ENCODE measurements at regions not wholly inside any gene's neighbourhood (a gene's known extent, or its start where the extent isn't known, plus 50 kb on each side); places are given as distances from the start of the nearest gene placed in this dataset.
"Not testable (repeated sequence)": the region's sequence is repeated elsewhere in the genome, so short reads cannot be mapped to it uniquely, and the experiment has no call there.

DNA sequence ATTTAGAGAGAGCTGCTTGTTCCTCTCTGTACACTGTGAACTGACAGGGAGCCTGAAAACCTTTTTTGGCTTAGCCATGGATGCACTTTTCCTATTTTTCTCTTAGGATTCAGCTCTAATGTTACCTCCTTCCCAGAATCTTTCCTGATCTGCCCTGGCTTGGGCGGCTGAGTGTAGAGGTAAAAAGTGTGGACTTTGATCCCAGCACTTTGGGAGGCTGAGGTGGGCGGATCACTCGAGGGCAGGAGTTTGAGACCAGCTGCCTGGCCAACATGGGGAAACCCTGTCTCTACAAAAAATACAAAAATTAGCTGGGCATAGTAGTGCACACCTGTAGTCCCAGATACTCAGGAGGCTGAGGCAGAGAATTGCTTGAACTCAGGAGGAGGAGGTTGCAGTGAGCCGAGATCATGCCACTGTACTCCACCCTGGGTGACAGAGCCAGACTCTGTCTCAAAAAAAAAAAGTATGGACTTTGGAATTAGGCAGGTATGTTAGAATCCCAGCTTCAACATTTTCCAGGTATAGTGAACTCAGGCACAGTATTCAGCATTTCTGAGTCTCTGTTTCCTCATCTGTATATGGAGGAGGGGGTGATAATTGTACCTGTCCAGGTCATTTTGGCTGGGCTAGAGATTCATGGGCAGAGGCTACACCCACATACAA is 212.5 kb upstream of the EEF2KMT start:
- no peak for DNase-seq (ENCODE audit: low spot score)

GRCh38 chr16:5305023-5305422 is 207.4 kb upstream of the EEF2KMT start:
- DNase-seq (ENCODE audit: low spot score): no peak

DNA sequence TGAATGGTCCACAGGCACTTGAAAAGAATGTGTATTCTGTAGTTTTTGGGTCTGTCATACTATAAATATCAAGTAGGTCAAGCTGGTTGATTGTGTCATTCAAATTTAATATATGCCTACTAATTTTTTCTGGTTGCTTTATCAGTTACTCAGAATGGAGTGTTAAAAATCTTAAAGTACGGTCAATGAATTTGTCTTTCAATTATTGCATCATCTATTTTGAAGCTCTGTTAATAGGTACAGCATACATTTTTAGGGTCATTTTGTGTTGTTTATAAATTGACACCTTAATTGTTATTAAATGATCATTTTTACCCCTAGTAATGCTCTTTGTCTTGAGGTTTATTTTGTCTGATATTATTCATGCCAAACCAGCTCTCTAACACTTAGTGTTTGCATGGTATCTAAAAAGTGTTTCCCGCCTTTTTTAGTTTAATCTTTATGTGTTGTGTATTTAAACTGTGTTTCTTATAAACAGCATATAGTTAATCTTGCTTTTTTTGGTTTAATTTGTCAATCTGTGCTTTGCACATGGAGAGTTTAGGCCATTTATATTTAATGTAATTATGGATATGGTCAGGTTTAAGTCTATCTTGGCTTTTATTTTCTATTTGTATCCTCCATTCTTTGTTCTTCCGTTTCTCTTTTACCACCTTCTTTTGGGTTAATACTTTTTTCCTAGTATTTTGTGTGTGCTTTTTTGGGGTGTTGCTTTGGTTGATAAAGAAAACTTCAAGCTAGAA is 204.9 kb upstream of the EEF2KMT start:
- DNase-seq (ENCODE audit: low spot score): no peak

DNA sequence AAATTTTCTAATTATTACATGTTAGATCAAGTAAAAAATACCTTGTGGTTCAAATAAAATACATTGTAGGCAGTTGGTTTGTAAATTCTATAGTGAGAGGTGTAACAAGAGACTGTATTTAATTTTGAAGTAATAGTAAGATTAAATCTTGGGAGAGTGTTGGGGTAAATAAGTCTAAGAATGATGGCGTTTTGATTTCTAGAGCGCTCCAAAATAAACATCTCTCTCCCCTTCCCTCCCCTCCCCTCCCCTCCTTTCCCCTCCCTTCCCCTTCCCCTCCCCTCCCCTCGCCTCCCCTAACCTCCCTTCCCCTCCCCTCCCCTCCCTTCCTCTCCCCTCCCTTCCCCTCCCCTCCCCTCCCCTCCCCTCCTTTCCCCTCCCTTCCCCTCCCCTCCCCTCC is 200.6 kb upstream of the EEF2KMT start:
- DNase-seq (ENCODE audit: low spot score): no peak

GRCh38 chr16:5296176-5296575 is 198.6 kb upstream of the EEF2KMT start:
- DNase-seq (ENCODE audit: low spot score): no peak

- not testable (repeated sequence) for DNase-seq (ENCODE audit: low spot score)
Observed at GRCh38 chr16:5295304-5295703, 197.7 kb upstream of the EEF2KMT start.

GRCh38 chr16:5282152-5282551 is 184.6 kb upstream of the EEF2KMT start:
- not testable (repeated sequence) for DNase-seq (ENCODE audit: low spot score)

GRCh38 chr16:5257462-5257861 is 159.9 kb upstream of the EEF2KMT start:
- DNase-seq (ENCODE audit: low spot score): peak; percentile 41

DNA sequence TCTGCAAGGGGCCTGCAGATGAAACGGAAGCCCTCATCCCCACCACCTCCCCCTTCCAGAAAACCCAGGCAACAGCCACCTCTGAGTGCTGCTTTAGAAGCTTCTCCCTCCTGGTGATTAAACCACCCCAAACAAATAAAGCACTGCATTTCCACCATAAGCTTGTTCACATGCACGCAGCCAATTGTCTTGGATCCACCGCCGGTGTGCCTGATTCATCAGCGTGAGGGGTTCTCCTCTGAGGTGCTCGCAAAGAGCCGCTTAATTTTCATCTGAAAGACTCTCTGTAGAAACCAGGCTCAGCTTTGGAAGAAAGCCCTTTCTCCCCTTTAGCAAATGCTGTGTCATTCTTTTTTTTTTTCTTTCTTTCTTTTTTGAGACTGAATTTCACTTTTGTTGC is 155.2 kb upstream of the EEF2KMT start:
- no peak for DNase-seq (ENCODE audit: low spot score)

- DNase-seq (ENCODE audit: low spot score): not testable (repeated sequence)
Observed at GRCh38 chr16:5247403-5247802, 149.8 kb upstream of the EEF2KMT start.

DNA sequence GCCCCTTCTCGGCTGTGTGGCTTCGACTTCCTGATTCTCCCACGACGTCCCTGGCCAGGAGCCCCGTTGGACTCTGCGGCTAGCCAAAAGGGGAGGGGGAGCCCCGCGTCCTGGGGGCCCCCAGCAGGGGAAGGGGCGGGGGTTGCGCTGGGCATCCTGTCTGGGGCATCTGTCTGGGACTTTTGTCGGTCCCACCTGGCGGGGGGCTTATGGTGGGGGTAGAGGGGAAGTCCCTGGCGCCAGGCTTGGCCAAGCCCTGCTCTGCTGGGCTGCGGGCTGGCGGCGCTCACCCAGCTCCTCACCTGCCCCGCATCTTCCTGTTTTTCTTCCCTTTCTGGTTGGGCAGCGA is 142.7 kb upstream of the EEF2KMT start:
- not testable (repeated sequence) for DNase-seq (ENCODE audit: low spot score)

DNA sequence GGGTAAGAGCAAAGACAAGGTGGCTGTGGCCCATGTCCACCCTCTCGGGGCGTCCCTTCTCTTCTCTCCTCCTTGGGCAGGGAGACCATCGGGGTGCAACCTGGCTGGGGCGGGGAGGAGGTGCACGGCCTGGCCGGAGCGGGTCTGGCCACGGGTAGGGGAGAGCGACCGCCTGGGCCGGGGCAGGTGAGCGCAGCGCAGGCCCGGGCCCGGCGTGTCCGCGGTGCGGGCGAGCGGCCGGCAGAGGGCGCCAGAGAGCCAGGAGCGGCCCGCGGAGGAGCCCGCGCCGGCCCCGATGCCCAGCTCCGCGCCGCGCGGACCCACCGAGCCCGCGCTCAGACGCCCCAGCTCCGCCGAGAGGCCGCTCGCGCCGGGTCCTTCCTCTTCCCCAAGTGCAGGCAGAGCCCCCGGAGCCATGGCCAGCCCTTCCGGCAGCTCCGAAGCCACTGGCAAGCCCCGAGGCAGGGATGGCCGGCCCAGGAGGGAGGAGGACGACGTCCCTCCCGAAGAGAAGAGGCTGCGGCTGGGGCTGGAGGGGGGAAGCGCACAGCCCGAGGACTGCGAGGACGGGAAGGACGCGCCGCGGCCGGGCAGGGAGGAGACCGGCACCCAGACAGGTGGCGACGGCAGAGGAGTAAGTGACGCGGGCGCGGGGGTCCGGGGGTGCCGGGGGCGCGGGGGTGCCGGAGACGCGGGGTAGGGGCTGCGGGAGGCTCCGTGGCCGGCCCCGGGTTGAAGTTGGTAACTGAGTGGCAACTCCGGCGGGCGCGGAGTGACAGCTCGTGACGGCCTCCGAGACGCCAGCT is 142.1 kb upstream of the EEF2KMT start:
- not testable (repeated sequence) for DNase-seq (ENCODE audit: low spot score)

GRCh38 chr16:5235119-5235518 is 137.5 kb upstream of the EEF2KMT start:
- no peak for DNase-seq (ENCODE audit: low spot score)

DNA sequence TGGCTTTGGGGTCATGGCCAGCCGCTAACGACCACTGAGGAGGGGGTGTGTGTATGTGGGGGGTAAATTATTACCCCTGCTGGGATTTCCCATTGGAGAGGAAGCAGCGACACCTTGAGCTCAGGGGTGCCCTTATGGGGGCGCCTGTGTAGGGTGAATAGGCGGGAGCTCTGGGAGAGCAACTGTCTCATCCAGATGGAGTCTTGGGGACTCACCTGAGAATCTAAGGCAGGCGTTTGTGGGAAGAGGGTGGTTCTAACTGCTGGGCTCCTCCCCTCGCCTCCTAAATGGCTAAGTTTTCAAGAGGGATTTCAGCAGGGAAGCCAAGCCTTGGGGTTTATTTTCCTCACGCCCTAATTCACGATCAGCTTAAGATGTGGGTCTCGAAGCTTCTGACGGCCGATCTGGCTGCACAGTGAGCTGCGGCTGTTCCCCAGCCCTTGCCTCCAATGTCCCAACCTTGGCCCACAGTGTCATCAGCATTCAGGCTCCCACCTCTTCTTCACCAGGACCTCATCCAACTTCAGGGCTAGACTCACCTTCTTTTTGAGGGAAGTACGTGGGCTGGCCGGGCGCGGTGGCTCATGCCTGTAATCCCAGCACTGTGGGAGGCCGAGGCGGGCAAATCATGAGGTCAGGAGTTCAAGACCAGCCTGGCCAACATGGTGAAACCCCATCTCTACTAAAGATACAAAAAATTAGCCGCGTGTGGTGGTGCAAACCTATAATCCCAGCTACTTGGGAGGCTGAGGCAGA is 136.9 kb upstream of the EEF2KMT start:
- DNase-seq (ENCODE audit: low spot score): no peak

- DNase-seq (ENCODE audit: low spot score): no peak
Observed at GRCh38 chr16:5231246-5231759, 133.7 kb upstream of the EEF2KMT start.

DNA sequence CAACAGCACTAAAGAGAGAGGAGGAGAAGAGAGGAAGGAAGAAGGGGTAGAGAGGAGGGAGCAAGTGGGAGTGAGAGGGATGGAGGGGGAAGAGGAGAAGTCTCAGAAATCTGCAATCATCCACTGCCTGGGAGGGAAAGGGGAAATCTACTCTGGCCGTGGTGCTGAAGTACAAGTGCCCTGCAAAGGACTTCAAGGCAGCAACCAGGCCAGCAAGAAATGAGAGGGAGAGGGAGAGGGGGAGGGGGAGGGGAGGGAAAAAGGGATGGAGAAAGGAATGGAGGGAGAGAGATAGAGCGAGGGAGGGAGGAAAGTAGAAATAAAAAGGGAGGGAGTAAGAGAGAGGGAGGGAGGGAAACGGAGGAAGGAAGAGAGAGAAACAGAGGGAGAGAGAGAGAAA is 130.8 kb upstream of the EEF2KMT start:
- DNase-seq (ENCODE audit: low spot score): no peak

GRCh38 chr16:5225931-5226655 is 128.5 kb upstream of the EEF2KMT start:
- DNase-seq (ENCODE audit: low spot score): no peak

DNA sequence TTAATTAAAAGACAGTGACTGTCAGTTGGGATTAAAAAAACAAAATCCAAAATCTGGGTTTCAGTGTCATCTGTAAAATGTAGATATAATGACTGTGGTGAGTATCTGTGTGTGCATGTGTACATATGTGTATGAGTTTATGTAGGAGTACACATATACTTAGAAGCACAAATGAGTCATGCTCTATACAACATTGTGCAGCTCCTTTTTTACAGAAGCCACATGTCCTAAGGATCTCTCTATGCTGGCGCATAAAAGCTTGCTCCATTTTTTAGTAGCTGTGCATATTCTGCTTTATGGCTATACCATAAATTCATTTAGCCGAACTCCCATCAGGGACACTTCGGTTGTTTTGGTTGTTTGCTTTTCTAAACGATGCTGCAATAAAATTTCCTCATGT is 125.2 kb upstream of the EEF2KMT start:
- no peak for DNase-seq (ENCODE audit: low spot score)

- not testable (repeated sequence) for DNase-seq (ENCODE audit: low spot score)
Observed at GRCh38 chr16:5221831-5222230, 124.2 kb upstream of the EEF2KMT start.

DNA sequence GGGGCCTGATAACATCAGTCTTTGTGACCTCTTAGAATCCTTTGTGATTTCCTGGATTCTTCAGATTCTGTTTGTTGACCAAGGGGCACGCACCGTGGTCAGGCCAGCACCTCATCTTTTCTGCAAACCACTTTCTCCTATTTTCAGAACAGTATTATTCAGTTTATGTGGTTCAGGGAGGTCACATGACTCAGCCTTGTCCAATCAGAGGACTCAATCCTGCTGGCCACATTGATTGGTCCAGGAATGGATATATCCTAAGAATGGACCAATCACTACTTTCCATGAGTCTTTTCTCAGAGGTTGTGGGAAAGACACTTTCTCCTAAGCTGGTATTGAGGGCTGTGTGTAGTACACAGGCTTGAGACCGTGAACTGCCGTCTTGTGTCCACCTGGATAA is 123.1 kb upstream of the EEF2KMT start:
- DNase-seq (ENCODE audit: low spot score): no peak

GRCh38 chr16:5216441-5217080 is 119.0 kb upstream of the EEF2KMT start:
- peak; percentile 5 for DNase-seq (ENCODE audit: low spot score)

All from kidney tubule cell (primary cell).